Stimulated activated CD4-positive, alpha-beta T cell treated with anti-CD3 and anti-CD28 coated beads, Interleukin-4, amount 100 ng/mL, for 24 hours (primary cell): ENCODE measurements at regions not wholly inside any gene's neighbourhood (a gene's known extent, or its start where the extent isn't known, plus 50 kb on each side); places are given as distances from the start of the nearest gene placed in this dataset.
"Not testable (repeated sequence)": the region's sequence is repeated elsewhere in the genome, so short reads cannot be mapped to it uniquely, and the experiment has no call there.

Experiments
- DNase-seq: peaks from one replicate; pipeline ENCODE4 v3.0.0-alpha.2; 2020

DNA sequence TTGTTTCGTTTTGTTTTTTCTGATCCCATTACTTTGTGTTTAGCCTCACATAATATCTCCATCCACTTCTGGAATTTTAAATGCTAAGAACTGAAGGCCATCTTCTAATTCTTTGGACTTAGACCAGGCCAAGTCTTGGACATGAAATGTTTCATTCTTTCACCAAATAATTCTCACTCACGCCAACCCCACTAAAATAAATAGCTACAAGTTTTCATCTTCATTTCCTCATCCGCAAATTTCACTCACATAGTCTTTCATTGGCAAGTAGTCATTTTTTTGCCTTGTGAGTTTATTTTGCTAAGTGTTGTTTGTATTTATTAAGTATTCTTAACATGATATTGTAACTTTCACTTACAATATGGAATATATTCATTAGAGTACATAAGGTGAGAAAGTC lies 1188.6 kb upstream of the SEMA6A start:
- no peak for DNase-seq

DNA sequence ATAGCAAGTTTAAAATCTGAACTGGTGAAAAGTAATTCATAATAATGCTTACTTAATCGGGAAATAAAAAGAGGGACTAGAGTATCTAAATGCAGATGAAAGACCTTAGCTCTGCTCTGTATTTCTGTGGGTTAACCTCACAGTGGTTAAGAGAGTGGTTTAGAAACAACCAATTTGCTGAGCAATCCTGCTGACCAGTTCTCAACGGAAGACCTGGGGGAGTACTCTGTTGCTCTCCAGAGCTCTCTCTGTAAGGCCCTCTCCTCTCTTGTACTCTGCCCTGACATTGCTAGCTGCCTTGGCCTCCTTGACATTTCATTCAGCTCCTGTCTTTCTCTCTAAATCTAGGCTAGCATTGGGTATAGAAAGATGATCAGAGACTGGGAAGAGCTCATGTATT lies 1186.6 kb upstream of the SEMA6A start:
- no peak for DNase-seq

DNA sequence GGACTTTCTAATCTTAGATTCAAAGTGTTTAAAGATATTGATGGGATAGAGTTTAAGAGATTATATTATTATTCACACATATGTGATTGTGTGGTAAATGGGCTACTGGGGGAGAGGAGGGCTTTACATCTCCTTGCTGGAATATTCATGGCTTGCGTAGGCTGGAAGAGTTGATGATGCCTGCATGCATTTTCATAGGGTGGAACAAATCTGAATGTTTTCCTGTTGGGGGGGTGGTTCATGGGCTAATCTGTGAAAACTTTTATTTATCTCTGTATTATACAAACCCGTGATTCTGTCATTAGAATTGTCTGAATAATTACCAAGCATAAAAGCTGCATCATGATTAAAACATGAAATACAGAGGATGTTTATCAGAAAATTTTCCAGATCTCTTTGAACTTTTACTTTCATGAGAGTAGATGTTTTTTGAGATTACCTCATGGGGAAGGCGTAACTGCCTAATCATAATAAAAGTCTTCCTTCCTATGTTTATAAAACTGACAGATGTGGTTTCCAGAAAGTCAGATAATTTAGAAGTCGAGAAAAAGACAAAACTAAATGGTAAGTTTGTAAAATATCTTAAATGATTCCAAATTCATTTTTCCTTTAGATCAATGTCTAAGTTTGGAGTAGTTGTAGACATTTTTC lies 1185.4 kb upstream of the SEMA6A start:
- DNase-seq, result no peak

DNA sequence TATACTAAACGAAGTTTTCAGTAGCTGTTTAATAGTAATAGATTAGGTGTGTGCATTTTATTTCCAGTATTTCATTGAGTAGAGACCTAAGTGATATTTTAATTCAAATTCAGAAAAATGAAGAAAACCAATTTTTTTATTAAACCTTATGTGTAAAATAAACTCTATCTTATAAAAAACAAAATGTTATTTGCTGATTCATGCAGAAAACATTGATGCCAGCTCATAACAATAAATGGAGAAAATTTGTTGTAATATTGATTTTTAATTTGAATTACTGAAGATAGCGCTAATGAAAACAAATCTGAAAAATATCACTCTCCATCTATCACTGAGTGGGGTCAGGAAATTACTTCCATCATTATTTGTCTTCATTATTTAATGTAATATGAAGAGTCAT lies 1177.8 kb upstream of the SEMA6A start:
- no peak for DNase-seq

DNA sequence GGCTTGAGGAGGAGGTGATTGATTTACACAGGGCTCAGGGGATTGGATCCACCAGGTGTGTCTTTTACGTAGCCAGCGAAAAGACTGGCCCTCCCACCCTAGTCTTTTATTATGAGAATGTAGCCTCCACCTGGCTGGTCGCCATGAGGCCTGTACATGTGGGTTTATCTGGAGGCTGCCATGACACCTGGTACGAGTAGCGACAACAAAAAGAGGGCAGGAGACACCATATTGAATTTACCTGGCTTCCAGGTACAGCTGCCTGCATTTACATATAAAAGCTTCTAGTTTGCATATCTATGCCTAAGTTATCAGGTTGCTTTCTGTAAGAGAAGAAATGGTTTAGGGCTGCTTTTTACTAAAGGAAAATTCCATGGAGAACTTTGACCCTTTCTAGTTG lies 1173.7 kb upstream of the SEMA6A start:
- DNase-seq, result no peak

DNA sequence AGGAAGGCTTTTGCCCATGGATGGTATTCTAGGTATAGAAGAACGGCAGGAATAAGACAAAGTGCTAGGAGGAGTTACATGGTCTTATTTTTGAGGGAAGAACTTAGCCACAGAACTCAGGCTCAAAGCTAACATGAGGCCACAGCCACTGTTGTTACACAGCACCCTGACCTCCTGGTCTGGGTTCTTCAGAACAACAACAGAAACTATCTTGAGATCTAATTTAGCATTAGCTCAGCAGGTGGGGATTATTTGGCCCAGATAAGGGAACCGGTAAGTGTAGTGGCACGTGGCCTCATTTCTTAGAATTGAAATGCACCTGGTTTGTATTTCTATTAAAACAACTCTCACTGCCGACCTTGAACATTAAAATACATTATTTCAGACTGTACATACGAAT lies 1168.7 kb upstream of the SEMA6A start:
- DNase-seq, result no peak

DNA sequence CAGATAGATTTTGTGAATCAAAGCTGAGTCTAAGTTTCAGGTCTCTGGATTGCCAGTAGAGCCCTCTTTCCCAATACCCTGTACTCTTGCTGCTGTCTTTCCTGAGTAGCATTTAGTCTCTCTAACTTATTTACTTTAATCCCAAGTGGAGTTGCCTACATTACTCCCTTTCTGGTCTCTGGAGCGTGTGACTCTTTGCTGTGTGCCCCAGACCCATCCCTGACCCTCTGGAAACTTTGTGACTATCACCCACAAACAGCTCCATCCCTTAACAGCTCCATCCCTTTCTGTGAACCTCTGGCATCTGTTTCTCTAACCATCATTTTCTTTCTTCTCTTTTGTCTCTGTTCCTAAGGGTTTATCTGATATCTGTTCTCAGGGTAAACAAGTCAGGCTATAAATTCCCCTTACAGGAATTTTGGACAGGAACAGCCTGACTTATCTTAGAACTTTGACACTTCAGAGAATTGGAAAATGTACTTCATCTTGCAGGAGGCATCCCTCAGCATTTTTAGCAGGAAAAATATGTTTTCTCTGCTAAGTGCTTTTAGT lies 1167.1 kb upstream of the SEMA6A start:
- no peak for DNase-seq

DNA sequence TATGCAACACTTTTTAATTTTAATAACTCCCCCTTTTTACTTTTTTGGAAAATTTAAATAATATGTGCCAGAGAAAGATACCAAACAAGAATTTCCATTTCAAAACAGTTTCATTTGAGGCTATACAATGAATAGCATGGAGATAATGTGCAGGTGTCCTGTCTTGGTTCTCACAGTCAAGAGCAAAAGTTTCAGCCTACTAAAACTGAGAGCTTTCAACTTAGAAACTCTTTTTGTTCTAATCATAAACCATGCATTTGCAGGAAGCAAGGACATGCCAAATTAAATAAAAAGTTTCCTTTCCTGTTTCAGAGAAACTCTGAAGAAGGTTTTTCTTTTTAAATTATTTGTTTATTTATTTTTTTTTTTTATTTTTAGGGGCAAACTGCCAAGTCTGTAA lies 1165.6 kb upstream of the SEMA6A start:
- no peak for DNase-seq

DNA sequence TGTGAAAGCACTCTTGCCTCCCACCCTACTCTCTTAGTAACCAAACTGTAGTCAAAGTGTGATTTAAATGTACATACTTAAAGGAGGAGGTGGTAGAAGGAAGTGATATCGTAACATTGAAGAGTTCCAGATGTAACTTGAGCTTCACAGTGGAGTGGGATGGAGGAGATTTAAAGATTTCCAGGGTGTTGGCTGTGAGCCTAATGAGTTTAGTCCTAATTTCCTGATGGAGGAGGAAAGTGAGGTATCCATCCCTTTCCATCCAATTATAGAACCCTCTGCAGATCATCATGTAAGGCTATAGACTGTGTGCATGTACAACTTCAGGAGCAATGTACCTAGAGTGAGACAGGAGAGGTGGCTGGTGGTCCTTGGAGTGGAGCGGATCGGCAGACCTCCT lies 1163.9 kb upstream of the SEMA6A start:
- DNase-seq, result no peak

DNA sequence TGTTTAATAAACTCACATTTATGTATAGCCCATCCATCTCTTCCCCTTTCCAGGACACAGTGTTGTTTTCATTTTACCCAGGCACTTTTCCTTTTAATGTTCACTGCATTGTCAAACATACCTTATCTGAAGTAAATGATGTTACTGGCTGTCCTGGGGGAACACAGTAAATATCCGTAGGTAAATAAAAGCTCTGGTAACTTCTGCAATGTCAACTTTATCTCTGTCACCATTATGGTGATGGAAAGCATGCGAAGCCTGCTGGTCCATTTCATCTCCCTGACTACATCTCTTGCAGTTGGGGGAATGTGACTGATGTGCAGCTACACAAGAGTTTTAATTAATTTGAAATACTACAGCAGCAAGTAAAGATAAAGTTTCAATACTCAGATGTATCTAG lies 1162.1 kb upstream of the SEMA6A start:
- DNase-seq, result no peak

DNA sequence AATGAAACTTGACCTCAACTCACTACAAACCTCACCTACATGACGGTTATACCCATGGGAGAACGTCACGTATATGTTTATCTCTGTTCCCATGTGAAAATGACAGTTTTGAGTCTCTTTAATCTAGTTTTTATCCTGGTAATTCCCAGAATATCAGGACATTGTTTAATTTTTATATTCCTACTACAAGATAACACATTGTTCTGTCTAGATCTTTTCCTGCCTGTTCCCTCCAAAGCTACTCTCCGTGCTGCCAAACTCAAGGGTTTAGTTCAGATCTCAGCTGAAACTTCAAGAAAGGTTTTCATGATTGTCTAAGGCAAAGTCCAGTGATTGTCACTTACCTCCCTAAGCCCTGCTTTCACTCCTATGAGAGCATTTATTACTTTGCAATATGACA lies 1159.4 kb upstream of the SEMA6A start:
- DNase-seq, result no peak

DNA sequence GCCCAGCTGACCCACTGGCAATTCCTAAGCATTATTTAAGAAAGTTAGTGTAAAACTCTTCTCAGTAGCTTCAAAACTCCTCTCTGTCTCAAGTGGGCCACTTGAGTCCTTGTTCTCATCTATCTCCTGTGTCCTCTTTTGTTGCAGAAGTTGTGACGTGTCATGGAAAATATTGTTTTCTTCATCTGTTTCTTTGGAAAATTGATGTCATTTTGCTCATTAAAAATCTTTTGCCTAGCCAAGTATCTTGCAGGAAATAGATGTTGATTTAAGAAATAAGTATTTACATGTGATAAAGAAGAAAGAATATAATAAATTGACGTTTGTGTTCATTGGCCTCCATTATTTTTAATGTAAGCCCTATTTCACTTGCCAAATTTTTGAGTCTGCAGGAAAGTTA lies 1158.4 kb upstream of the SEMA6A start:
- no peak for DNase-seq

DNA sequence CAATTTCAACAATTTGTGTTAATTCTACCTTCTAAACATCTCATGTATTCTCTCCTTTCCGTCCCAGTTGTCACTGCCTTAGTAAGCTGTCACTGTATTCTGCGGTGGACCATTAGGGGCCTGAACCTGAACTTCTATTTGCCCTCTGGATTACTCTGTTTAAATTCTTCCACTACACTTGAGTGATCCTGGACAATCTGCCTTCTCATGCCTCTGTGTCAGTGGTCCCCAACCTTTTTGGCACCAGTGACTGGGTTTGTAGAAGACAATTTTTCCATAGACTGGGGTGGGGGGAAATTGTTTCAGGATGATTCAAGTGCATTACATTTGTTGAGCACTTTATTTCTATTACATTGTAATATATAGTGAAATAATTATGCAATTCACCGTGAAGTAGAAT lies 1157.6 kb upstream of the SEMA6A start:
- DNase-seq, result no peak

DNA sequence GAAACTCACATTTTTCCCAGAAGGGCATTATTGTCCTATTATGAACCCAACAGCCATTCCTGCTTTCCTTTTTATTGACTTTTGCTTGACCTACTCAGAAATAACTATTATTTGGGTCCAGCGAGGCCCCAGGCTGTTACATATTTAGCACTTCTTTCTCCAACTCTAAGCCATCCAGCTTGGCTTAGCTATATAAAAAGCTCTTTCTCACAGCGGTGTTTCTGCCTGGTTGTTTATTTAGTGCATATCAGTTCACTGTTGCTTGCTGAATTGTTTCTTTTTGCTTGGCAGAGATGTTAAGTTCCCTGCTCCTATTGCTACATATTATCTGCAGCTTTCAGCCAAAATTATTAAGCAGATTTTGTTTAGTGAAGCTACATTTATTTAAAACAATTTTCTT lies 1156.8 kb upstream of the SEMA6A start:
- DNase-seq, result no peak

DNA sequence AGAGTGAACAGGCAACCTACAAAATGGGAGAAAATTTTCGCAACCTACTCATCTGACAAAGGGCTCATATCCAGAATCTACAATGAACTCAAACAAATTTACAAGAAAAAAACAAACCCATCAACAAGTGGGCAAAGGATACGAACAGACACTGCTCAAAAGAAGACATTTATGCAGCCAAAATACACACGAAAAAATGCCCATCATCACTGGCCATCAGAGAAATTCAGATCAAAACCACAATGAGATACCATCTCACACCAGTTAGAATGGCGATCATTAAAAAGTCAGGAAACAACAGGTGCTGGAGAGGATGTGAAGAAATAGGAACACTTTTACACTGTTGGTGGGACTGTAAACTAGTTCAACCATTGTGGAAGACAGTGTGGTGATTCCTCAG lies 1146.2 kb upstream of the SEMA6A start:
- not testable (repeated sequence) for DNase-seq

DNA sequence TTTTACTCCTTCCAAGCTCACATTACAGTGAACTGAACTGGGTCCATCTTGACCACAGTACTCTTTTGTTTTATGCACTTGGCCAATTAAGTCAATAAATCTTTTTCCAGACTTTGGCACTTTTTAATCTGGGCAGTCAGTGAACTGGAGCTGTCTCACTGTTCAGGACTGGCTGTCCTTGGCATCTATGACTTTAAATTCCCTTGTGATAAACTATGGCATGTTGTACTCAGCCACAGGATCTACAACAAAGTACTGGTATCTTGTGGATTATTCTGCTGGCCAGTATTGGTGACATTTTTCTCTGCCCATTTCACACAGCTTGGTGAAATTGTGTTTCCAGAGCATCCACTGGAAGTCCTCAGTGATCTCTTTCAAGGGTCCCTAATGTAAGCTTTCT lies 1144.8 kb upstream of the SEMA6A start:
- DNase-seq, result no peak

DNA sequence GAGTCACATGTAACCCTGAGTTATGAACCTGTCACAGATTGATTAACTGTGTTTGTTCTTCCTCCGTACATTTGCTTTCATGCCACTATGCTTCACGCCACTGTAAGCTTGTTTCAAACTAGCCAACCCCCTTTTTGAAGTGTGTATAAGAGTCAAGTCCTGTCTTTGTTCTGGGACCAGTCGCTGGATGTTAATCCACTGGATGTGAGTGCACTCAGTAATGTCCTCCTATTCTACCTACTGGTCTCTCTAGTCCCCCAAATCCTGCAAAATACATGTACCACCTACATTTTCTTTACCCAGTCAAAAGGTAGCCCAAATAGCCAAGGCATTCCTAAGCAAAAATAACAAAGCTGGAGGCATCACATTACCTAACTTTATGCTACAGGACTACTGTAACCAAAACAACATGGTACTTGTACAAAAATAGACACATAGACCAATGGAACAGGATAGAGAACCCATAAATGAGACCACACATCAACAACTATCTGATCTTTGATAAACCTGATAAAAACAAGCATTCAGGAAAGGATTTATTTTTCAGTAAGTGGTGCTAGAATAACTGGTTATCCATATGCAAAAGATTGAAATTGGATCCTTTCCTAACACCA lies 1139.1 kb upstream of the SEMA6A start:
- no peak for DNase-seq

DNA sequence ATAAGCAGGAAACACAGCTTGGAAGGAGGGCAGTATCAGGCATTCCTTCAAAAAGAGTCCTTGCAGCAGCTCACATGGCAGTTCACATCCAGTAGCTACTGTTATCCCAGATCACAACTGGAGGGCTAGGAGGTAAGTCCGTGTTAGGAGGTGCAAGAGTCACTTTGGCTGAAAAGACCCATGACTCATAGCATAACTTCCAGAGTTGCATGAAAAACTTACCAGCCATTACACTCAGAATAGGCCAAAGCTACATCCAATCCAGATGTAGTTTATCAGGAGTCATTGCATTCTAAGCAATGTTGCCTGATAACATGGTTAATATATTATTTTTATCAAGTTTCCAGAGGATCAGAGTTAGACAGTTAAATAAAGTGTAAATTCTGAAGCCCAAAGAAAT lies 1126.4 kb upstream of the SEMA6A start:
- no peak for DNase-seq

DNA sequence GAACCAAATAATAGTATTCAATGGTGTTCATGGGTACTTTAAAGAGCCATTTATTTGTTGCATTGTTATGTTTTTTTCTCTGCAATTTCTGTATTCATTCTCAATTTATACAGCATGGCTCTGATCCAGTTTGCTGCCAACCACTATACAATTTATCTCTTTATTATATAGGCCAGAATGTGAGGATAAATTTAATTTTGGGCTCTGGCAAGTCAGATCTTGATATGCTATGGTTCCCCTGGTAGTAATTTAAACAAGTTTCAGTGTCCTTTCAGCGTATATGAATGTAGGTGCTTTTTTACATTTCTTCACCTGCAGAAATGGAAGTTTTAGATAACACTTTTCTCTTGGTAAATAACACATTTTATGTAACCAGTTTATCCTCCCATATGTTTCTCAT lies 1118.0 kb upstream of the SEMA6A start:
- no peak for DNase-seq

DNA sequence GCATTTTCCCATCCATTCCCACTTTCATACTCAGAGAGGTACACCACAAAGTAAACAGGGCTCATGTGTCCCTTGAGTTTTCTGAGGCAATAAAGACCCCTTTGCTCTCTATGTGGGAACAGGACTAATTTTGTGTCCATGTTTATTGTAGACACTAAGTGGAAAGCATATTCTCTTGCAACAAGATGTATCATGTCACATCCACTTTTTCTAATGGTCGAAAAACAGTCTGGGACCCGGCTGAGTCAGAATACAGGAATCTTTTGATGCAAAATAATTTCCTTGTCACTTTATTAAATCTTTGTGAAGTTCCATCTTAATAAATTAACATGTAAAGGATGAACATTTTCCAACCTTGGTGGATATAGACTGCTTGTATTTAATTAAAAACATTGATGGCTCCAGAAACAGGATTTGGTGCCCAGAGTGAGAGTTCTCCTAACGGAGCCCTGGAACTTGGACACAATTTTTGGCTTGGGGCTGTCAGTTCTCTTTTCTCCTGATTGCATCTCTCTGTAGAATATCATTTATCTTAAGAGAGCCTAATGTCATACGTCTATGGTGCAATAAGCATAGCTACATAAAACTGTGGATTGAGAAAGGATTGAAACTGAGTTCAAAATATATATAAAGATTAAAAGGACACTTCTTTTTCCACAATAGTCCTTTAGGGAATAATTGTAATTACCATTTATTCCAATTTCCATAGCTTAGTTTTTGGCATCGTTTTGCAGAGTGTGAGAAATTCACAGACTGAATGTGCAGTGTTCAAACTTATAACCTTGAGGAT lies 1116.7 kb upstream of the SEMA6A start:
- DNase-seq, result no peak

DNA sequence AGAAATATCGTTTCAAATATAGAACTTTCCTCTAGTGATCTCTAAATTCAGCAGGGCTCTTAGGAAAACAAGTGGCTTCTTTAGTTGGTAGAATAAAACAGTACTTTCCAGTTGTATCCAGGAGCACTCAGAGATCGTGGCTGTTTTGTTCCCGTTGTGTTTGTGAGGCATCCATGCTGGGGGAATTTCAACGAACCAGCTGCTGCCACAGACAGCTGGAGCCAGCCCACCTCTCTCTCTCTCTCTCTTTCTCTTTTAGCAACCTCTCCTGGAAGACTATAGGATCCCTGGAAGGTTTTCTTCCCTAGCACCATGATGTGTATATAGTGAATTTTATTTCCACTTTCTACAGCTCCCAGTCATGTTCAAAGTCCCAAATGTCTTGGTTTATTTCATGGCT lies 1116.0 kb upstream of the SEMA6A start:
- DNase-seq, result no peak

DNA sequence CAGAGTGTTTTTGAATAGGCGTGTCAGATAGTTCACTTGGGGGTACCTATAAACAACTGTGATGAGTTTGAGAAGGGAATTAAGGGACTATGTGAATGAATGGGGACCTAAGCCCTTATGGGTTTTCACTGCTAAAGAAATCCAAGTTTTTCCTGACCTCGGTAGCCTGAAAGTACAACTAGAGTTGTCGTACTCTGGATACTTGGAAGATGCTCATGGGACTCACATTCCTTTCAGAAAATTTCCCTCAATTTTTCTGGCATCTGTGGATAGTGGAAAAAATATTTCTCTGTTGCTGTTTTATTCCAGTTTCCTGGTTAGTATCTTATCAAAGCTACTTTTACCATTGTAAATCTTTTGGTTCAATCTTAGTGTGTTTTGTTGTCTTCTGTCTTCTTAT lies 1112.3 kb upstream of the SEMA6A start:
- no peak for DNase-seq

DNA sequence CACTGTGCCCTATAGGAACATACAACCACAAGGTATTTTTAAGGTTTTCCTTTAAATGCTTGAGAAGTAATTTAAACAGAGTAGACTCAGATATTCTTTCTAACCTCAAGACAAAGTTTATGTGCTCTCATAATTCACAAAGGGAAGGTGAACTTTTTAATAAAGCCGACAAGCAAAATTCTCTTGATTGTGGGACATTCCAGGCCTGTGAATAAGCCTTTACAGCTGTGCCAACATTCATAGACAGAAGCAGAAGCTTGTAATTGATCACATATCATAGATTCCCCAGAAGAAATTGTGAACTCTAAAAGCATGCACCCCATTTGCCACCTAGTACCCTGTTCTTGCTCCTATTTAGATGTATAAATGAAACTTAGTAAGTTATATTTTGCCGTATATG lies 1107.8 kb upstream of the SEMA6A start:
- no peak for DNase-seq
